ENCODE measurements at regions not wholly inside any gene's neighbourhood (a gene's known extent, or its start where the extent isn't known, plus 50 kb on each side); places are given as distances from the start of the nearest gene placed in this dataset.
"Not testable (repeated sequence)": the region's sequence is repeated elsewhere in the genome, so short reads cannot be mapped to it uniquely, and the experiment has no call there.

DNA sequence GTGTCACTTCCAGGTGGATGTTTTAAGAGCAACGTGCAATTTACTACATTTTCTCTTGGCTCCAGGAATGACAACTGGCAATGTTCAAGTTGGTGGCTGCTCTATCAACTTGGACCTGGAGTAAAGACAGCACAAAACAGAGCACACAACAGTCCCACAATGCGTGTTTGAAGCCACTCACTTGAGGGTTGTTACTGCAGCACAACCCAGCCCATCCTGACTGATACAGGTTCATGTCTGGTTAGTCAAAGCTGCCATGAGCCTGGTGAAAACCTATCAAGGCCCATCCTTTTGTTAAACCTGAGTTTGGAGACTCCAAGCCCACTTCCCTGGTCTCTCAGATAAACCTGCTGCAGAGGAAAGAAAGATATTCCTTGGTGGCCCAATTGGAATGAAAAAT is 81.1 kb upstream of the LARP1 start:
- Histone ChIP-seq H2AFZ (ENCODE audit: low read depth, low read length) (no peak overlapping the region), H3K36me3 (ENCODE audit: insufficient read depth, low read length) (no peaks in the 10 kb centered on the region), H3K9me3 (ENCODE audit: low read length) (no peaks in the 10 kb centered on the region), H3K27me3 (ENCODE audit: insufficient read depth, low read length) (no peaks in the 10 kb centered on the region), H3K4me3 (ENCODE audit: low read length) (no peak overlapping the region), H3K4me1 (ENCODE audit: insufficient read depth, low read length) (no peaks in the 10 kb centered on the region)

DNA sequence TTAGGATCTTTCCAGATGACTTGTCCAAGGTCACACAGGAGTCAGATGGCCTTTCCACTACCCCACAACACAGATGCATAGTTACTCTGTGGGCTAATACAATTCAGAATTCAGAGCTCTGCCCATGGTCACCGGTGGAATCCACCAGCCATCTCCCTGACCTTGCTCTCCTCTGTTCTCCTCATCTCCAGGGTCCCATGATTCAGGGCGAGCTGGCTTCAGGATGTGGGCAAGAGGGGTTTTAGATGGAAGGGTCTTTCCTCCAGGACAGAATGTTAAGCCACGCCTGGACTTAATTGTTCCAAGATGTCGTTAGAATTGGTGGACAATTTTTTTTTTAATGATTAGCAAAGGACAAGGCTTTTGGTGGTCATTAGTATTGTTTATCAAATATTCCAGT is 81.7 kb upstream of the LARP1 start:
- Histone ChIP-seq H3K4me1 (ENCODE audit: insufficient read depth, low read length) (no peaks in the 10 kb centered on the region), H2AFZ (ENCODE audit: low read depth, low read length) (no peak overlapping the region), H3K9me3 (ENCODE audit: low read length) (no peaks in the 10 kb centered on the region), H3K27me3 (ENCODE audit: insufficient read depth, low read length) (no peaks in the 10 kb centered on the region), H3K4me3 (ENCODE audit: low read length) (no peak overlapping the region), H3K36me3 (ENCODE audit: insufficient read depth, low read length) (no peaks in the 10 kb centered on the region)

DNA sequence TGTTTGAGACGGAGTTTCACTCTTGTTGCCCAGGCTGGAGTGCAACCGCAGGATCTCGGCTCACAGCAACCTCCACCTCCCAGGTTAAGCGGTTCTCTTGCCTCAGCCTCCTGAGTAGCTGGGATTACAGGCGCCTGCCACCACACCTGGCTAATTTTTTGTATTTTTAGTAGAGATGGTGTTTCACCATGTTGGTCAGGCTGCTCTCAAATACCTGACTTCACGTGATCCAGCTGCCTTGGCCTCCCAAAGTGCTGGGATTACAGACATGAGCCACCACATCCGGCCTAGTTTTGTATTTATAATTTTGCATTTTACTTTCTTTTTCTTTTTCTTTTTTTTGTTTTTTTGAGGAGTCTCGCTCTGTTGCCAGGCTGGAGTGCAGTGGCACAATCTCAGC is 85.3 kb upstream of the LARP1 start:
- H2AFZ ChIP-seq (ENCODE audit: low read depth, low read length); H3K9me3 ChIP-seq (ENCODE audit: low read length); H3K4me3 ChIP-seq (ENCODE audit: low read length); H3K27me3 ChIP-seq (ENCODE audit: insufficient read depth, low read length); H3K36me3 ChIP-seq (ENCODE audit: insufficient read depth, low read length); H3K4me1 ChIP-seq (ENCODE audit: insufficient read depth, low read length): not testable (repeated sequence)

DNA sequence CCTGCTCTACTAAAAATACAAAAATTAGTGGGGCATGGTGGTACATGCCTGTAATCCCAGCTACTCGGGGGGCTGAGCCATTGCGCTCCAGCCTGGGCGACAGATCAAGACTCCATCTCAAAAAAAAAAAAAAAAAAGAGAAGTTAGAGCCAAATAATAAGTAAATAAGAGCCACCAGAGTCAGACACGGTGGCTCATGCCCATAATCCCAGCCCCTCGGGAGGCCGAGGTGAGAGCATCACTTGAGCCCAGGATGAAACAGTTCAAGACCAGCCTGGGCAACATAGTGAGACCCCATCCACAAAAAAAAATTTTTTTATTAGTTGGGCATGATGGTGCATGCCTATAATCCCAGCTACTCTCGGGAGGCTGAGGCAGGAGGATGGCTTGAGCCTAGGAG is 85.8 kb upstream of the LARP1 start:
- Histone ChIP-seq H3K36me3 (ENCODE audit: insufficient read depth, low read length) (no peaks in the 10 kb centered on the region), H3K9me3 (ENCODE audit: low read length) (no peaks in the 10 kb centered on the region), H3K4me1 (ENCODE audit: insufficient read depth, low read length) (no peaks in the 10 kb centered on the region), H3K4me3 (ENCODE audit: low read length) (no peak overlapping the region), H2AFZ (ENCODE audit: low read depth, low read length) (no peak overlapping the region), H3K27me3 (ENCODE audit: insufficient read depth, low read length) (no peaks in the 10 kb centered on the region)

DNA sequence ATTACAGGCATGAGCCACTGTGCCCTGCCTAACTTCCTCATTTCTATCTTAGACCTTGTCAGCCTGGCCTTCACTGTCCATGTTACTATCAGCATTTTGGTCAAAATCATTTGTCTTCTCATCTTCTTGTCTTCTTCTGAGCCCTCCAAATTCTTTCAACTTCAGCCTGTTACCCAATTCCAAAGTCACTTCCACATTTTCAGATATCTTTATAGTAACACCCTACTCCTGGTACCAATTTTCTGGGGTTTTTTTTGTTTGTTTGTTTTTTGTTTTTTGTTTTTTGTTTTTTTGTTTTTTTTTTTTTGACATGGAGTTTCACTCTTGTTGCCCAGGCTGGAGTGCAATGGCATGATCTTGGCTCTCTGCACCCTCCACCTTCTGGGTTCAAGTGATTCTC is 90.3 kb upstream of the LARP1 start:
- H3K4me3 ChIP-seq (ENCODE audit: low read length) = no peak overlapping the region
- H3K4me1 ChIP-seq (ENCODE audit: insufficient read depth, low read length) = no peaks in the 10 kb centered on the region

DNA sequence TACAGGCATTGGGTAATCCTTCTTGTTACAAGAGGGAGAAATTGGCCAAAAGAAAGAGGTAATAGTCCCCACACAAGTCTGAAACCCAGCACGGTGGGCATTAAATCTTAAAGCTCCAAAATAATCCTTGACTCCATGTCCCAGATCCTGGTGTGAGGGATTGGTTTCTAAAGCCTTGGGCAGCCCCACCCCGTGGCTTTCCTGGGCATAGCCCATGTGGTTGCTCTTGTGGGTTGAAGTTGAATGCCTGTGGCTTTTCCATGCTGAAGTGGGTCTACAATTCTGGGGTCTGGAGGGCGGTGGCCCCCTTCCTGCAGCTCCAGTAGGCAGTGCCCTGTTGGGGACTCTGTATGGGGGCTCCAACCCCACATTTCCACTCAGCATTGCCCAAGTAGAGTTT is 91.8 kb upstream of the LARP1 start:
- no peaks in the 10 kb centered on the region for H3K27me3 ChIP-seq (ENCODE audit: insufficient read depth, low read length)
- H3K4me3 ChIP-seq (ENCODE audit: low read length) = no peak overlapping the region
- H3K4me1 ChIP-seq (ENCODE audit: insufficient read depth, low read length) = no peaks in the 10 kb centered on the region
- no peak overlapping the region for H2AFZ ChIP-seq (ENCODE audit: low read depth, low read length)
- peaks cover 3% of the 10 kb centered on the region for H3K9me3 ChIP-seq (ENCODE audit: low read length)
- no peaks in the 10 kb centered on the region for H3K36me3 ChIP-seq (ENCODE audit: insufficient read depth, low read length)

More for the DNA sequence above, 90.3 kb upstream of the LARP1 start:
- peaks cover 3% of the 10 kb centered on the region for H3K9me3 ChIP-seq (ENCODE audit: low read length)
- H3K36me3 ChIP-seq (ENCODE audit: insufficient read depth, low read length) = no peaks in the 10 kb centered on the region
- no peak overlapping the region for H2AFZ ChIP-seq (ENCODE audit: low read depth, low read length)
- no peaks in the 10 kb centered on the region for H3K27me3 ChIP-seq (ENCODE audit: insufficient read depth, low read length)

DNA sequence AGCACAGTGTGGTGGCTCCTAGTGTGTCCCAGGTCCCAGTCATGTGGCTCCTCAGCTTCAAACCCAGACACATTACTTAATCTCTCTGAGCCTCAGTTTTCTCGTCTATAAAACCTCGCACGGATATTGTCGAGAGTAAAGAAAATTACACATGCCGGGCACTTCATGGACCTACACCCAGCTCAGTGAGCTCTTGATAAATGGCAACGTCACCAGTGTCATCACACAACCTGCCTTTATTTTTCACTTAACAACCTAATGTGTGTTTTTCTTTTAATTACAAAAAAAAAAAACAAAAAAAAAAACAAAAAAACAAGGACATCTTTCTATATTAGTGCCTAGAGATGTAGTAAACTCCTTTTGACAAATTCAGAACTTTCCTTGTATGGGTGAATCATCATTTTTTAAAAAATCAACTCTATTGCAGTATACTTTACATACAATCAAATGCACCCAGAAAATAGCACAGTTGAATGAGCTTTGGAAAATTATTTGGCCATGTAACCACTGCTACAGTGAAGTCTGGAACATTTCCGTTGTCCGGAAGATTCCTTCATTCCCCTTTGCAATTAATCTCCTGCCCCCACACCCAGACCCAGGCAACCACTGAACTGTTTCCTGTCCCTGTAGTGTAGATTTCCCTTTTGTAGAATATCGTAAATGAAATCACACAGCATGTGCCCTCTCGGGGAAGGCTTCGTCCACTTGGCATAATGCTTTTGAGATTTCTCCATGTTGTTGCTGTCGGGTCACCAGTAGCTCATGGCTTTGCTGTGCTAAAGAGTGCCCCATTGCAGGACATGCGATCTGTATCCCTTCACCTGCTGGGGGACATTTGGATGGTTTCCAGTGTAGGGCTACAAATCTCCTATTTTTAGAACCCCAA is 100.4 kb upstream of the LARP1 start:
- H3K36me3 ChIP-seq (ENCODE audit: insufficient read depth, low read length) = no peaks in the 10 kb centered on the region
- no peaks in the 10 kb centered on the region for H3K27me3 ChIP-seq (ENCODE audit: insufficient read depth, low read length)
- no peaks in the 10 kb centered on the region for H3K4me1 ChIP-seq (ENCODE audit: insufficient read depth, low read length)
- H3K4me3 ChIP-seq (ENCODE audit: low read length) = no peak overlapping the region
- no peaks in the 10 kb centered on the region for H3K9me3 ChIP-seq (ENCODE audit: low read length)
- no peak overlapping the region for H2AFZ ChIP-seq (ENCODE audit: low read depth, low read length)

DNA sequence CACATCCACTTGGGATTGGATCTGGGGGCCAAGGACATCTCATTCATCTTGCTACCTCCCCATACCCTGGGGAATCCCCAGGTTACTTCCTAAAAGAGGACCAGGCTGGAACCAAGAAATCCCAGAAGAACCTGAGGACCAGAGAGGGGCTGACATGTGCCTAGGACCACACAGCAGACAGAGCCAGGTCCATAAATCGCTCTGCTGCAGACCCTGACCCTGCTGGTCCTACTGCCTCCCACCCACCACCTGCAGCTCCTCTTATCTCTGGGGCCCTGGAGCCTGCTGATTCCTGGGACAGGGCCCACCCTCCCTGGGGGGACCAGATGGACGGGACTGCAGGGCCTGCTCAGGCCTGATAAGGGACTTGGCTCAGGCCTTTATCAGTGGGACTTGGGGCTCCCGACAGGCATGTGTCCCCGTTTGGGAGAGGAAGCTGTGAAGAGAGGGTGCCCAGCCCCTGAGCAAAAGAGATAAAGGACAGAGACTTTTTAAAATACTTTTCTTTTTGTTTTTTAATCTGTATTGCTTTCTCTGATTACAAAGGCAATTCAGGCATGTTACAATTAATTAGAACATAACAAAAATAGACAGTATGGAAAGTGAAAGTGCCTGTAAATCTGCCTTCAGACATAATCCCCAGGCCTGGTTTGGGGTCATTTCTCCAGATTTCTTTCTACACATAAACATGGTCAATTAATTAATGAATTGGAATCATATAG is 101.3 kb upstream of the LARP1 start:
- H3K4me3 ChIP-seq (ENCODE audit: low read length) = no peak overlapping the region
- no peaks in the 10 kb centered on the region for H3K4me1 ChIP-seq (ENCODE audit: insufficient read depth, low read length)
- H3K27me3 ChIP-seq (ENCODE audit: insufficient read depth, low read length) = no peaks in the 10 kb centered on the region
- H2AFZ ChIP-seq (ENCODE audit: low read depth, low read length) = no peak overlapping the region
- H3K9me3 ChIP-seq (ENCODE audit: low read length) = no peaks in the 10 kb centered on the region
- H3K36me3 ChIP-seq (ENCODE audit: insufficient read depth, low read length) = no peaks in the 10 kb centered on the region

DNA sequence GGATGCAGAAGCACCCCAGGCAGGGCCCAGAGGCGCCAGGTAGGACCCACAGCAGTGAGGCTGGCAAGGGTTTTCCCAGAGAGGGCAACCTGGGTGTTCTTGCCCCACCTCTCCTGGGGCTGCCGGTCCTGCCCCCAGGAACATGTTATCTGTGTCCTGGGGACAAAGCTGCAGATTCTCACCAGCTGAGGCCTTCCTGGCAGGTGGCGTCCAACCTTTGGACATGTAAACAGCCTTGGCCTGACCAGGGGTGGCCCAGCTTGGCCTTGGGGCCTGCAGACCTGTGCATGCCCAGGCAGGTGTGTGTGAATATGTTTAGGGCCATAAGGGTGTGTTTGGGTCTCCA is 101.8 kb upstream of the LARP1 start:
- no peak overlapping the region for H2AFZ ChIP-seq (ENCODE audit: low read depth, low read length)
- no peaks in the 10 kb centered on the region for H3K27me3 ChIP-seq (ENCODE audit: insufficient read depth, low read length)
- no peaks in the 10 kb centered on the region for H3K36me3 ChIP-seq (ENCODE audit: insufficient read depth, low read length)
- no peak overlapping the region for H3K4me3 ChIP-seq (ENCODE audit: low read length)
- H3K4me1 ChIP-seq (ENCODE audit: insufficient read depth, low read length) = no peaks in the 10 kb centered on the region
- H3K9me3 ChIP-seq (ENCODE audit: low read length) = no peaks in the 10 kb centered on the region

DNA sequence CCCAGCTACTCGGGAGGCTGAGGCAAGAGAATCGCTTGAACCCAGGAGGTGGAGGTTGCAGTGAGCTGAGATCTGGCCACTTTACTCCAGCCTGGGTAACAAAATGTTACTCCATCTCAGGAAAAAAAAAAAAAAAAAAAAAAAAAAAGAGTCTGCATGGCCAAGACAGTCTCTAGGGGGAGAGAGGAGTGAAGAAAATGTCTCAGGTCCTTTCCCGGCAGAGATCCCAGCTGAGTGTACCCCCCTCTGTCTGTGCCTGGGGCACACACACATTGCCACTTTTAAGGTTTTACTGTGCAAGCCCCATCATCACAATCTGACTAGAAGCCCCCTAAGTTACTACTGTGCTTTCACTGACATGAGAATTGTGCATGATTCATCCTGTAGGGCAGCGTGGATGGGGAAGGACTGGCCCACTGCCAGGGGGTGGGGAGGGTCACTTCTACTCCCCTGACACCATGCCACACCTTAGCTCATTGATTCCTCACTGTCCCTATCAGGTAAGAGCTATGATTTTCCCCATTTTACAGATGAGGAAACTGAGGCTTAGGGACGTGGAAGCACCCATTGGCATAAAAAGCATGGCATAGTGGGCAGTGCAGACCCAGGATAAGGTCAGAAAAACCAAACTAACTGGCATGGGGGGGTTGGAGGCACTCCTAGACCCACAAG is 102.3 kb upstream of the LARP1 start:
- Histone ChIP-seq H3K9me3 (ENCODE audit: low read length) (no peaks in the 10 kb centered on the region), H3K36me3 (ENCODE audit: insufficient read depth, low read length) (no peaks in the 10 kb centered on the region)

DNA sequence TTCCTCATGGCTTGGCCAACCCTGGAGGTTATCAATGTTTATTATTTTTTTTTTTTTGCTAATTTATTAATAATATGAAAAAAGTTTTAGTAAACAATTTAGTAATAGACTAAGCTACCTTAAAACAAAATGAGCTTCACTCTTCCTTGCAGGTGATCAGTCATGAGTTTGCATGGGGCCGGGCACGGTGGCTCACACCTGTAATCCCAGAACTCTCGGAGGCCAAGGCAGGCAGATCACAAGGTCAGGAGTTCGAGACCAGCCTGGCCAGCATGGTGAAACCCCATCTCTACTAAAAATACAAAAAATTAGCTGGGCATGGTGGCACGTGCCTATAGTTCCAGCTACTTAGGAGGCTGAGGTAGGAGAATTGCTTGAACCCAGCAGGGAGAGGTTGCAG is 103.4 kb upstream of the LARP1 start:
- H3K27me3 ChIP-seq (ENCODE audit: insufficient read depth, low read length) = peaks cover 11% of the 10 kb centered on the region
- not testable (repeated sequence) for H3K4me3 ChIP-seq (ENCODE audit: low read length); H3K9me3 ChIP-seq (ENCODE audit: low read length); H2AFZ ChIP-seq (ENCODE audit: low read depth, low read length); H3K4me1 ChIP-seq (ENCODE audit: insufficient read depth, low read length); H3K36me3 ChIP-seq (ENCODE audit: insufficient read depth, low read length)

More for the DNA sequence above, 102.3 kb upstream of the LARP1 start:
- Histone ChIP-seq H3K27me3 (ENCODE audit: insufficient read depth, low read length) (peaks cover under 1% of the 10 kb centered on the region), H3K4me1 (ENCODE audit: insufficient read depth, low read length) (no peaks in the 10 kb centered on the region), H3K4me3 (ENCODE audit: low read length) (no peak overlapping the region), H2AFZ (ENCODE audit: low read depth, low read length) (no peak overlapping the region)

DNA sequence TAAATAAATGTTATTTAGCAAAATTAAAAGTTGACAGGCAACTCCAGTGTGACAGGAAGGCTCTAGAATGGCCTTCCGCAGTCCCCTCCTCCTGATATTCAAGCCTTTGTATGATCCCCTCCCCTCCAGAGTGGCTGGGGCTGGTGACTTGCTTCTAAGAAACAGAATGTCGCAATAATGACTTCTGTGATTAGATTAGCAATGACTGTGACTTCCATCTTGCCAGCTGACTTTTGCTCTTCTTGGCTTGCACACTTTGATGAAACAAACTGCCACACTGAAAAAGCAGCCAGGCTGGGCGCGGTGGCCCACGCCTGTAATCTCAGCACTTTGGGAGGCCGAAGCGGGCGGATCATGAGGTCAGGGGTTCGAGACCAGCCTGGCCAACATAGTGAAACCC is 106.5 kb upstream of the LARP1 start:
- H3K36me3 ChIP-seq (ENCODE audit: insufficient read depth, low read length) = no peaks in the 10 kb centered on the region
- no peak overlapping the region for H3K4me3 ChIP-seq (ENCODE audit: low read length)
- H3K27me3 ChIP-seq (ENCODE audit: insufficient read depth, low read length) = peaks cover 16% of the 10 kb centered on the region
- H2AFZ ChIP-seq (ENCODE audit: low read depth, low read length) = no peak overlapping the region
- no peaks in the 10 kb centered on the region for H3K9me3 ChIP-seq (ENCODE audit: low read length)
- H3K4me1 ChIP-seq (ENCODE audit: insufficient read depth, low read length) = no peaks in the 10 kb centered on the region

DNA sequence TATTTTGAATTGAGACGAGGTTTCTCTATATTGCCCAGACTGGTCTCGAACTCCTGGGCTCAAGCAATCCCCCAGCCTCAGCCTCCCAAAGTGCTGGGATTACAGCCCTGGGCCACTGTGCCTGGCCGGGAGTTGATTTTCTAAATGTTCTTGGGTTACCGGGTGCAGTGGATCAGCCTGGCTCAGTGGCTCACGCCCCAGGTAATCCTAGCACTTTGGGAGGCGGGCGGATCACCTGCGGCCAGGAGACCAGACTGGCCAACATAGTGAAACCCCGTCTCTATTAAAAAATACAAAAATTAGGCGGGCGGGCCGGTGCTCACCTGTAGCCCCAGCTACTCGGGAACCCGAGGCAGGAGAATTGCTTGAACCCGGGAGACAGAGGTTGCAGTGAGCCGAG is 106.9 kb upstream of the LARP1 start:
- H3K27me3 ChIP-seq (ENCODE audit: insufficient read depth, low read length) = peaks cover 16% of the 10 kb centered on the region
- H3K4me3 ChIP-seq (ENCODE audit: low read length) = no peak overlapping the region
- H3K9me3 ChIP-seq (ENCODE audit: low read length) = no peaks in the 10 kb centered on the region
- no peaks in the 10 kb centered on the region for H3K36me3 ChIP-seq (ENCODE audit: insufficient read depth, low read length)
- no peaks in the 10 kb centered on the region for H3K4me1 ChIP-seq (ENCODE audit: insufficient read depth, low read length)
- no peak overlapping the region for H2AFZ ChIP-seq (ENCODE audit: low read depth, low read length)
